HG03442 (cell line): ENCODE measurements at regions not wholly inside any gene's neighbourhood (a gene's known extent, or its start where the extent isn't known, plus 50 kb on each side); places are given as distances from the start of the nearest gene placed in this dataset.
A peak's percentile ranks its signal among the peaks of the same experiment; 100 is the strongest.

Source experiments
- ATAC-seq: cut with Tn5 transposase; IDR thresholded peaks from one replicate; pipeline ENCODE4 v1.9.1; 2021; ENCODE audit warnings: mild to moderate bottlenecking, moderate library complexity; ENCODE audit not compliant: unreplicated experiment

DNA sequence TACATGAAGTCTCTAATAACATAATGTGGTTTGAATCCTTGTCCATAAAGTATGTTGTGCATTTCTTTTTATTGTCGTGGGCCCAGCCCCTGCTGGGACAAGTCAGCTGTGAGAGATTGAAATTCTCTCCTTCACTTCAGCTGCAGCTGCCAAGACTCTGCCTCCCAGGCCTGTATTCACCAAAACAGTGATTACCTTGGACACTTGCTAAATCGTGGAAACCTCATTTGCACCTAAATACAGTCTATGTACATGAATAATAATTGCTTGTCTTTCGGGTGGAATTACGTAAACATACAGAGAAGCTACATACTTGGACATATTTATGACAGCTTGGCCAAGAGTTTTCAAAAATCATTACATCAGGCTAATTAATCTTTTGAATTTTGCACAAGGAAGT, 898.5 kb upstream of the SEMA6A start:
- ATAC-seq: no peak

DNA sequence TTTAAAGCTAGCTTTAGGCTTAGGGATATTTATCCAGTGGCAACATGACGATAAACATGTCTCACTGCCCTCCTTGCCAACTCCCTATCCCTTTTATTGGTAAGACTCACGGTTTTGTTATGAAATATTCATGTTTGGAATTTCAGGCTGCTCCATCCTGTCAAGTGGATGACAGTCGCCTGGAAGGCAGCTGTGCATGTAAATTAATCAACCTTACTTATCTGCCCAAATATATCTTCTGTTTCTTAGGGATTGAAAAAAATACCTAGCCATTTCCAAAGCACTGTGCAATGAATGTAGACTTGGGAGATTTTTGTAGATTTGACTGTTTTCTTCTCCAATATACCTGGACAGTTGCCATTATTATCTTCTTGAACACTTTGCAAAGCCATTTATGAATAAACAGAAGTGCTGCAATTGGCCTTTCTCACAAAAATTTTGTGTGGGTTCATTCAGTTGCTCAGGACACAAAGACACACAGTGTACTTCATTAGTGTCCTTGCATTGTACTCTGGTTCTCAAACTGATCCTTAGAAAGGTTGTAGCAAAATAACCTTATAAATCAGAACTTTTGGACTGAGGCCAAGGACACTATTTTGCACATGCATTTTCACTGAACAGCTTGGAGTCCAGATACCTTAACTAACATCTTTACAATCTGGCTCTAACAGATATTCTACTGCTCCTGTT, 889.4 kb upstream of the SEMA6A start:
- ATAC-seq: no peak

DNA sequence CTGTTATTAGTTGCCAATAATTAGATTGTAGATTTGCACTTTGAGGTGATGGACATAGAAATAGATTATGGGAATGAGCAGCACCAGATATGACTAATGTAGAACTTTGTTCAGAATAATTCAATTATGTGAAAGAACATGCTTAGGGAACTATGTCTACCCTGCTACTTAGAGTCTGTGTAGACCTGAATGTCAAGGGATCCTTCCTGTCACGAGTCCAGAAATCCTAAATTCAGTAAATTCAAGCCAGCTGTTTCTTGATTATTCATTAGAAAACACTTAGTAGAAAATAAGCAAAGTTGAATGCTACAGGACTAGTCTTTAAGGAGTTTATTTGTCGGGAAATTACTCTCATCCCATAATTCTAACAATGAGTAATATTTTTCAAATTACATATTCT, 887.3 kb upstream of the SEMA6A start:
- ATAC-seq: no peak

DNA sequence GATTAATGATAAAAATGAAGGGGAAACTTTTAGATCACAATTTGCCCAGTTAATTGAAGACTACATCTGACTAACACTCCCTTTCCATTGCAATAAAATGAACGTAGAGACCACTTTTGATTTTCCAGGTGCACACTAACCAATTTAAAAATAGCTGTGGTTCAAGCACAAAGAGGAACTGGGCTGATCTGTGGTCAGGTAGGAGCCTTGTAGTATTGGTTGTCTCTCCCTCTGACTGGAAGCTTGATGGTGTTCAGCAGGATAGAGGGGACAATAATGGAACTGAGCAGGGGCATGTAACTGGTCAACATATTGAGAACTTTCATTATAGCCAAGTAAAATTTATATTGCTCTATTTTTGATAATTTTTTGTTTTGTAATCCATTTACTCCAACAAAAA, 886.8 kb upstream of the SEMA6A start:
- ATAC-seq: peak; percentile 74

DNA sequence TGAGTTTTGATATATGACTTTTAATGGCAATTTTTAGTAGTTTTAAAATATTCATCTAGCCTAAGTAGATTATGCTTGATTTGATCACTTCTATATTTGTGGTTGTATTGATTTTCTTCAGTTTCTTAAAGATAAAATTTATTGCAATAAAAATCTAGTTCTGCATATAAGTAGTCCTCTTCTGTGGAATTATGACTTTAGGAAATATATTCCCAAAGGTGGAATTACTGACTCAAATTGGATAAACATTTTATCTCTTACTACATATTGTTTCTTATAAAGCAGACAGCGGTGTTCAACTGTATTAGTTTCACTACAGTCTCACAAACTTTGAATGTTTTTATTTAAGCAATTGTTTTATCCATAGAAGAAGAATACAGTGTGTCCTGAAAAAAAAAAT, 883.0 kb upstream of the SEMA6A start:
- ATAC-seq: no peak

DNA sequence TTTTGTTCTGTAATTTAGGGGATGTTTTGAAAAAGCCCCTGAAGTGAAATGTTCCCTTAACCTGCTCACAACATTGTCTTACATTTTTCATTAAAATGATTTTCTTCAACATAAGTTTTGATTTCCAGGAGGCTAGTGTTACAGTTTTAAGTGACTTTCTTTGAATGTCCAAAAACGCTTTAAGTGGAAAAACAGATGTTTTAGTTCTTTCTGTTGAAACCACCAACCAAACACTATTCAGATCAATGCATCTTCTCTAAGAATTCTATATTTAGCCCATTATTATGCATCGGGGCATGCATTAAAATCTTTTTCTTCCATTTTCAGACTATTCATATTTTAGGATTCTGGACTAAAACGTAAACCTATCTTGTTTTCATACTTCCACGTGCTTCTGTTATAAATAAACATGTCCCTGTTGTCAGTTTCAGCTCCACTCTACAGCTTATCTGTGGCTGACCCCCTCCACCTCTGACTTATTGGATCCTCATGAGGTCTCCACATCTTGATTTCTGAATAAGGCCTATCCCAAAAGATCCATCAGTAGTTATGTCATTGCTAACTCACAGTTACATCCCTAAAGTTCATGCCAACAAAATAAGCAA, 882.3 kb upstream of the SEMA6A start:
- ATAC-seq: no peak

DNA sequence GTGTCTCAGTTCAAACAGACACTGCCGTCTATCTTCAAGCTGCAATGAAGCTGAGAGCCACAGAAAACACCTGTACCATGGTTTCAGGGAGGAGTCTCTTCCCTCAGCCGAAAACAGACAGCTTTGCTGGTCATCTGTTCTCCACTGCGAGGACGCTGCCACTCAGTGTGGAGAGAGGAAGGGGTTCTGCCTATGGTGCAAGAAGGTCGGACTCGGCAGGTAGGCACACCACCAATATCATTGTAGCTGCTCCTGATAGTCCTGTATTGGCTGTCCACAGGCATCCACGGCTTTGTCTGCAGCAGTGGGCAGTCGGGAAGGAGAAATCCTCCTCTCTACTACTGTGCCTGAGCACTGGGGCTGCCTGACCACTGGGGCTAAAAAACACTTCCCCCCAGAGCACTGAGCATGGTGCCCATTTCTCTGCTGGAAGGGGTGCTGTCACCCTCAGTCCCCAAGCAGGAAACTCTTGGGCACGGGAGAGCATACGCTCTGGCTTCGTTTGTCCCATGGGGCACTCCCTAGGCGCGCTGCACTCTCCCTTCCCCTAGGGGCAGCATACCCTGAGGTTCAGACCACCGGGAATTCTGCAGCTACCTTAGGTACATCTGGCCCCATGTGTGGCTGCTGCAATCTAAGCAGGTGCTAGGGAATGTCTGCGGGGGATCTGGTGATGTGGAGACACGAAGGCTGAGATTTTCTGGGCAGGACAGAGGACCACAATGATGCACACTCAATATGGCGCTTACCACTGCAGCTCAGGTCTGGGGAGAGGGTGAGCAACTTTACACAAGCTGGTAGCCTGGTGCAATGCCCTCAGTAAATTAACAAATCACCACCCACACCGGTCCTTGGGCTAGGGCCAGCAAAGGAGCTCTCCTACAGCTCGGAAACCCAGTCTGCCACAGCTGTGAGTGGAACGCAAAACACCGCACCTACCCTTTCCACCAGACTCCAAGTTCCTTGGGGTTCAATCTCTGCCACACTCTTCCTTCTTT, 880.9 kb upstream of the SEMA6A start:
- peak; percentile 34 for ATAC-seq

DNA sequence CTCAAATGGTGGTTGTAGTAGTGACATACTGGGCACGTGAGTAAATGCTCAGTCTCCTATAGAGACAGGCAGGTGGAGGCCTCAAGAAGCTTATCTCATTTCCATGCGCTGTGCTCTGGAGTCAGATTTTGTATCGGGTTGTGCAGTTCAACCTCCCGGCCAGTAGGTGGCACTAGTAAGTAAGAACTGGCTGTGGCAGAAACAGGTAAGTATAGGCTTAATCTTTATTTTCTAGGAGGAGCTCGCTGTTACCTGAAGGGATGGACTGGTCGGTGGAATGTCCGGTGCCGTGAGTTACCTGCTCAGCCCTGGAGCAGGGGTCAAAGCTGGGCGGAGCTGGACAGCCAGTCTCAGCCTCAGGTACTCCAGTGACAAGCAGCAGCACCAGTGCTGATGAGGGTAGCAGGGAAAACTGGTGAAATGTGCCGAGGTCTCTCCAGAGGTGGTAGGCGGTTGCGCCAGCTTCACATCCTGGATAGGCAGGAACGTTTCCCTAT, 880.1 kb upstream of the SEMA6A start:
- ATAC-seq: peak; percentile 88

DNA sequence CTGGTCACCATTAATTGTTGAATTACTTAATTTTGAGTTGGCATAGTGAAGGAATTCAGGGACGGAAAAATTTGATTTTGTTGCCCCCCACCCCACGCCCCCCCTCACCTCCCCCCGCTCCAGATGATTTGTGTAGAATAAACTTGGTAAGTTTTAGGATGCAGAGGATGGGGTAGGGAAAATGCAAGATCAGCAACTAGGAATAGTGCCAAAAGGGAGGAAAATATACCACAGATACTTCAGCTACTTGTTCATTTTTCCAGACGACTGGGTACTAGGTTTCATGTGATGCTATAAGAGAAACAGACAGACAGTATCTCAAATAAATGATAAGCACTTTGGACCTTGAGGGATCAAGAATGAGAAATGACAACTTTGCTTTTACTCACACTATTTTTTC, 862.2 kb upstream of the SEMA6A start:
- no peak for ATAC-seq

DNA sequence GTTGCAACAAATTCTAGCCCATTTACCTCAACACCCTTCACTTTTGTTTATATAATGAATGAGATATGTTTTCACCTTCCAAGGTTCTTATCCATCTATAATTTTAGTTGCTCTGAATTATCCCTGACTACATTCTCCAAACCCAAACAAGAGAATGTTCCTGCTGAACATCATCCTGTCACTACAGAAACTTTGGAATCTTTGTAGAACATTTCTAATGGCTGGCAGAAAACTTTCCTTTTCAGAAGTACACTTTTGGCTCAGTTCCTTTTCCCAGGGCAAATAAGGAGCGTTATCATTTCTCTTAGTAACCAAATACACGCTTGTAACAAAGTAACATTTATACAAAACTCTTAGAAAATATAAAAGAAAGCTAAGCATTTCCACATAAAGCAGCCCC, 860.6 kb upstream of the SEMA6A start:
- ATAC-seq: no peak

DNA sequence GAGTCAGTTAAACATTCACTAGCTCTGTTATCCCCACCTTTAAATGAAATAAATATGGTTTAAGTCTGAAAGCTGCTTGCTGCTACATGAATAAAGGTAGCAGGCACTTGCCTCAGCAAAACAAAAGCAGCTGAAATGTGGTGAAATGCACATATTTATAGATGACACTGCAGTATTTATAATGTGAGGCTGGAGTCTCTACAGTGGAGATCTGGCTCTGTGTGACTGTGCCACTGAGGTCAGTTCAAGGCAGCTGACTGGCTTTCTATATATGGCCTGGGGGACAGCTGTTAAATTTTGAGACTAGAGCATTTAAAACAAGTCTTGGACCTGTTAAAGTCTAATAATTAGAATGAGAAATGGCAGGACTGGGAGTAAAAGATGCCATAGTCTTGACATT, 859.6 kb upstream of the SEMA6A start:
- ATAC-seq: no peak

DNA sequence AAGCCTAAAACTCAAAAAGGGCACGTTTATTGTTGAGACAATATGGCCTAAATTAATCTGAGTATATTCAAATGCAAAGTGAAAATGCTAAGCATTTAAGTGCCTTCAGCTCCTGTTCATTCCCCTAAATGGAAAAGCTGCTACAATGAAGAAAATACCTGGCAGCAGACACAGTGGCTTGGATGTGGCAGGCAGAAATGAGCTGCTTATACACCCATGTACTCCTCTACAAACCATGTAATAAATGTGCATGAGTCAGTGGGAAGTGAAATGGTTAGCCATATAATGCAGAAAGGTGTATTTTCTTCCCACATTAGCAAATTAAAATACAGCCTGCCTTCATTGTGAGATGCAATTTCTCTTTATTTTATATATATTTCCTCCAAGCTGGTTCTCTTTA, 859.2 kb upstream of the SEMA6A start:
- no peak for ATAC-seq

DNA sequence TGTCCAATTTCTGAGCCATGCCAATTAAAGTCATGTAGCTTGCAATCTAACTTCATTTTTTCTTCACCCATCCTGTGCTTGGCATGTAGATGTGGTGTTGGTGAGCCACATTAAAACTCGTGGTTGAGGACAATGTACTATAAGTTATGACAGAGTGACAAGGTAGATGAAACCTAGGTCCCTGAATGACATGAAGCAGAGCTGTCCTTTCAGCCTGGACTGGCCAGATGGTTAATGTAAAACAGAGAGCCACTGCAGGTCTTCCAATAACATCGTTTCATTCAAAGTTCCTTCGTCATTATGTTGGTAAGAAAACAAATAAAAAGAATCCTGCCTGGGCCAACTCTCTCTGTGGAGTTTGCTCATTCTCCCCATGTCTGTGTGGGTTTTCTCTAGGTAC, 856.5 kb upstream of the SEMA6A start:
- no peak for ATAC-seq

DNA sequence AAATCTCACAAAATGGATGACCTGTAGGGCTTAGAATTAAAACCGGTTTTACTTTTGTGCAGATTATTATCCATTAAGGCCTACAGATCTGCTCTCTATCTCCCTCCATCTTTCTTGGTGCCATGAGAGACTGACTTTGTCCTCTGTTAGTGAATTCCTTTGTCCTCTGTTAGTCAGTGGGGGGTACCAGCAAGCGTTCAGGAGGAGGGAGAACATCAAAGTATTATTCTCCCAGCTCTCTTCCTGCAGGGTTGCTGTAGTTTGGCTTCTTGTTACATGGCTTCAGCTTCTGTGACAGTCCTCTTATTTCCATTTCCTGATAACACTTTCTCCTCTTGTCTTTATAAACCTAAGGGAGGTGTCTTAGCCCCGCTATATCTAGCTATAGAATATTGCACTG, 850.5 kb upstream of the SEMA6A start:
- no peak for ATAC-seq

DNA sequence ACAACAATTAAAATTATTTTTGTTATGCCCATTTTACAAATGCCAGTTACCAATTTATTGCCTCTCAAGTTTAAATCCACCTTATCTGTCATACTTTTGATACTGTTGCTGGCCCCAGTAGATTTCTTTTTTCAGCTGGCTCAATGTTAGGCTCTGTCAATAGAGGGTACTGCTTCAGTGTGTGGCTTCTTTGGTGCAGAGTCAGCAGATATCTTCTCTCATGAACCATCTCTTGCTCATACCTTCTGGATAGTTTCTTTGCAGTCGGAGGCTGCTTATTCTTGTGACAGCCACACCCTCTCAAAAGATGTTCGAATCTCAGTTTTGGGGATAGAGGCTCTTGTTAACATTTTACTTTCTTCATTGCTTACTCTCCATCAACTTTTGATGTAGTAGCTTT, 849.9 kb upstream of the SEMA6A start:
- ATAC-seq: no peak

DNA sequence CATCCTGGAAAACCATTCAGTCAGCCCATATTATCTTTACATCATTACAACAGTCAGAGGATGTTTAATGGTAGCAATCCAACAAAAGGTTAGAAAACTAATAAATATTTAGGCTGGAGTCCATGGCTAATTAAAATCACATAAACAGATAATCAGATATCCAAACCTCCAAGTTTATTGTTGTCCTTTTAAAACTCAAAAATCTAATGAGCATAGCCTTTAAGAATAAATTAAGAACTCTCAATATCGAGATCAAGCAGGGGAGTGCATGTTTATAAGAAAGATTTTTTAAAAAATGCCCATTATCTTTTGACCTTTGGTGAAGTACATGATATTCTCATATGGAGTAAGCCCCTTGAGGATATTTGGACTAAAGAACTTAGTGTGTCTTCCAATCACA, 842.9 kb upstream of the SEMA6A start:
- ATAC-seq: no peak

DNA sequence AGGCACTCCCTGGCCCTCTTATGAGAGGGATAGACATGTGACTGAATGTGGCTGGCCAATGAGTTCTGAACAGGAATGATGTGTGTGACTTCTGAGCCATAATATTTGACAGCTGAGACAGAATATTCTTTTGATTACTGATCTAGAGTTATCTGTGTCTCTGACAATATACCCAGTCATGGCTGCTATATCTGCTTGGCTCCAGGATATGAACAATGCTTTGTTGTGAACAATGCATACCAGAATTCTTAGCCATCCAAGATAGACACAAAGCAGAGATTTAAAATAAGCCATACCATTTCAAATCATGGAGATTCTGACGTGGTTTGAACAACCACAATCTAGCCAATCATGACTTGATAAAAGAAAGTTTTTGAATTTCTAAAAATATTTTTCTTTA, 840.3 kb upstream of the SEMA6A start:
- ATAC-seq: no peak

DNA sequence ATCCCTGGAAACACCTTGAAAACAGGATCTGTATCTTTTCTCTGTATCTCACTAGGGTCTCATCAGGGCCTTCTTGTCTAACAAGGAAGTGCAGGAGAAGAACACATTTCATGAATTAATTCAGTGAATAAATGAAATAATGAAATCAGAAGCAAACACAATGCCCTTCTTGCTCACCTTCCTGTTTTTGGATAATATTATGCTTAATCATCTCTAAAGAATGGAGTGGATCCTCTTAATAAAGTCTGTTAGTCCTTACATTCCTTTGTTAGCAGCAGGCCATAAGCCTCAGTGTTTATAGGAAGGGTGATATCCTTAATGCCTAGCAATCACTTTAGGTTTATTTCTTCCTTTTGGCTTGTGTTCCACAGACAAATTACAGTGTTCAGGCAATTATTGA, 837.1 kb upstream of the SEMA6A start:
- no peak for ATAC-seq

DNA sequence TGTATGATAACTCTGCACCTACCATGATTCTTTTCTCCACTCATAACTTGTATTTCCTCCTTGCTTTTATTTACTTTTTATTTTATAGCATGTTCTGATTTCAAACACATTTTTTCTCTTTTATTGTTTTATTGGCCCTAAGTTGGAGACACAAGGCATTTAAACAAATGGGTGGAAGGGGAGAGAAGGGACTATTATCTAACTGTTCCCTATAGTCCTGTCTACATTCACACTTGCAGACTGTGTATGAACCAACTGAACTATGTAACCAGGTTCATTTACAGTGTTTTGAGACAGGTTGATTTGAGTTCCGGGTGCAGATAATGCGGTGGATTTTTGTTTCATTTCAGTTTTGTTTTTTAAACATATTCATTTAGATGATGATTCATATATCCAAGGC, 830.6 kb upstream of the SEMA6A start:
- ATAC-seq: no peak

DNA sequence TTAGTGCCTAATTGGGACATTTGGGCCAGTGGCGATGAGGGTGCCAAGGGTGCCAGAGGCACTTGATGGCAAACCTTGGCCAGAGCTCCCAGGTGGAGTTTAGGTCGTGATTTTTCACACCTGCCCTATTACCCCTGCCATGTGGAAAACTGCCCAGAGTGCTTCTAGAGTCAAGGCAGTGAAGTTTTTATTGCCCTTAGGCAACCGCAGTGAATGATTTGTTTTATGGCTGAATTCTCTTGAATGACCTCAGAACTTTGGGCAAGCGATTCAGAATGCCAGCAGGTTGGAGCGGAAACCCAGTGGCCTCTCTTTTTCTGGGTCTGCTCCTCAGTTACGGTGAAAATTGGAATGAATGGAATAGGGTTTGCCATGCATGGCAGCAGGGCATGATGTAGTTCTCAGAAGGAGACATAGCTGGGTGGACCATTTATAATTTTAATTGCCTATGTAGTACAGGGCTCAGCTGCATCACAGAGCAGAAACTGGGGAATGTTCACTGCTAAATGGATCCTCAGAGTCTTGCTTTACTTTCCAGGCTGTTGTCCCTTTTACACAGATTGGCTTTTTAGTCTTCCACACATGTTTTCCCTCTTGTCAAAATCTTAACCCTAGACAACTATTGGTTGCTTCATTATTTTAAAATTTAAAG, 820.0 kb upstream of the SEMA6A start:
- no peak for ATAC-seq

DNA sequence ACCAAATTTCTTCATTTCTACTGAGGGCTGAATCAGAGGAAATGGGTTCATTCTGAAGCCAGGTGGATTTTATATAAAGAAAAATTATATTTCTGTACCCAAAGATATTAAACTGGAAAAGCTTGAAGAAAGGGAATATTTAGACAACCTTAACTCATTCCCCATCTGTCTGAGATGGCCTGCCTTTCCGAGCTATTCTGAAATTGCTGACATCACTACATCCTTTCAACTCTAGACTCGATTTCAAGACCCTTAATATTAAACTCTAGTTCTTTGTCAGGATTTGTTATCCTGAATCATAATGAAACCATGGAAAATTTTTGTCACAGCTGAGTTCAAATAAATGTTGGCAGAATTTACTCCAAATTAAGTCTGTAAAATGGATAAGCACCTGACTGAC, 818.5 kb upstream of the SEMA6A start:
- ATAC-seq: no peak
